Right cardiac atrium (tissue), 5 donors: ENCODE measurements at regions not wholly inside any gene's neighbourhood (a gene's known extent, or its start where the extent isn't known, plus 50 kb on each side); places are given as distances from the start of the nearest gene placed in this dataset.

Source experiments
- ATAC-seq, 2 donors: fragments of 200-7000 bp; cut with Tn5 transposase; one replicate each; pipeline versions ENCODE4 v1.8.0 to v1.9.1; 2020; ENCODE audit warnings: moderate library complexity in 2 of 2, mild to moderate bottlenecking in 1 of 2
- DNase-seq, 3 donors: peaks; one replicate each; pipeline ENCODE4 v3.0.0-alpha.2; 2020
- H3K27ac ChIP-seq: one replicate; pipeline ENCODE4 v1.5.1; 2013; ENCODE audit warnings: mild to moderate bottlenecking, low read length, control low read depth, moderate library complexity
- H3K27me3 ChIP-seq: one replicate; pipeline ENCODE4 v1.6.1; 2013; ENCODE audit not compliant: control insufficient read depth, insufficient read depth
- H3K4me1 ChIP-seq: one replicate; pipeline ENCODE4 v1.6.1; 2013; ENCODE audit warnings: low read length; ENCODE audit not compliant: control insufficient read depth, insufficient read depth
- H3K4me3 ChIP-seq: one replicate; pipeline ENCODE4 v1.5.1; 2013; ENCODE audit warnings: low read length, control low read depth
- H3K9me3 ChIP-seq: one replicate; pipeline ENCODE4 v1.6.1; 2013; ENCODE audit warnings: low read length; ENCODE audit not compliant: control insufficient read depth
- WGBS: extraction: QIAGEN DNeasy Blood & Tissue Kit; methylation state at CpG from one replicate; pipeline ENCODE4 v1.1.7; 2013; 5-methylcytosine and 5-hydroxymethylcytosine counted together
- intact Hi-C, 4 donors: fragments of 100-400 bp; cut with DNase I; formaldehyde crosslinking; loops; one replicate each; pipeline versions ENCODE4 v1.11.0 to v1.14.0; 2022 to 2023
- donor health status: healthy with polysubstance abuse.
- donor health status: DM: no; HTN: yes; CAD: no.
- donor health status: DM: no; HTN: no; CAD: no.
- donor health status: DM: no; HTN: yes; CAD: no; lungs with severe emphysema.
- donor health status: DM: yes; HTN: yes; CAD: no.

DNA sequence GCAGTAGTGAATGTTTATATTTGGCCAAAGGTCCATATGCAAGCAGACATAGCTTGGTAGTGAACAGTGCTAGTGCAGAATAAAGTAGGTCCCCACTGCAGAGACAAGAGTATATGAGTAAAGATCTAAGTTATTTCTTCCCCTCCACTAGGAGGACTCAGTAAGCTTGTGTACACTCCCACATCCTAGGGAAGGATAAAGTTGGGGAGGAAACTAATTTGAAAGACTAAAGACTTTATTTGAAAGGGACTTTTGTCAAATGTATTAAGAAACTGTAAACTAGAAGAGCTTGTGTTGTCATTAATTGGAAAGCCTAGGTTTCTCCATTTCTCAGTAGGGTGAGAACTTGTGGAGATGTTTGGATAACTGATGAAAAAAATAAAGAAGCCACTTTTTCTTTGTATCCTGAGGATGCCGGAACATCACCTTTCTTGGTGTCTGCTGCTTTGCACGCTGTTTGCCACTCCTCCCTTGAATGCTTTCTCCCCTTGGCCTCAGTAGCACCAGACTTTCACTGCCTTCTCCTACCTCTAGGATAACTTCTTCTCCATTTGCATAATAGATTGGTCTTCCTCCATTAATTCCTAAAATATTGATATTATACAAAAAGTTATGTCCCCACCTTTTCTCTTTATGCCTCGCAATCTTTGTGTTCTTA, 329.0 kb downstream of the PARP8 start:
- Histone ChIP-seq H3K4me1 (no peaks in the 10 kb centered on the region), H3K27ac (no peak overlapping the region), H3K4me3 (no peak overlapping the region), H3K27me3 (no peaks in the 10 kb centered on the region), H3K9me3 (no peaks in the 10 kb centered on the region)
- WGBS = 68% methylated on average over 3 of the region's 3 CpGs
- ATAC-seq (no peak), DNase-seq (no peak)
- intact Hi-C loops = no loop called here

DNA sequence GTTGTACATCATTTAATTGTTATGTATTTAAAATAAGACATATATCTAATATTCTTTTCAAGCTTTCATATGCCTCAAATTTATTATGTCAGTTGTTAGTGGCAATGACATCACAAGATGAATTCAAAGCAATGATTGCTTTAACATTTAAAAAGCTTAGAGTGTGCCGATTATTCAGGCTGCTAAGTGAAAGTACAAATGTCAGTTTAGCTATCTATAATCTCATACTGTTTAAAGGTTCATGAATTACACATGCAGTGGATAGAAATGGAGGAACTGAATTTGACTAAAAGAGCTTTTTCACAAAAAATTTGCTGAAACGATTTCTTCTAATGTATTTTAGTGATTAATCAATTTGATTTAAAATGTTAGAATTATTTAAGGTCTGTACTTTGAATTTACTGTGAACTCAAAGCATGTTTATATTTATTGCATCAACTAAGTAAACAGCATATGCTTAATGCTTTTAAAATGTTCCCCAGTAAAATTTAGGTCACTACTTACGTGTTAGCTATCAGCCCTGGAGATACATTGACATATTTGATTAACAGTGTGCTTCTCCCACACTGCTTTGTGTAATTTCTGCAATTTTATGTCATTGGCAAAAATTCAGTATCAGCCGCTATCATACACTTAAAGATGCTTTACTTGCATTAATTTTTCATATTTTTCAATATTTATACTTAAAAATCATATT, 334.9 kb downstream of the PARP8 start:
- no peak overlapping the region for H3K27ac ChIP-seq
- H3K9me3 ChIP-seq = no peaks in the 10 kb centered on the region
- H3K4me3 ChIP-seq = no peak overlapping the region
- no peaks in the 10 kb centered on the region for H3K27me3 ChIP-seq
- intact Hi-C loops = no loop called here
- WGBS = 54% methylated on average over 4 of the region's 4 CpGs
- ATAC-seq (no peak), DNase-seq (no peak)
- H3K4me1 ChIP-seq = no peaks in the 10 kb centered on the region

DNA sequence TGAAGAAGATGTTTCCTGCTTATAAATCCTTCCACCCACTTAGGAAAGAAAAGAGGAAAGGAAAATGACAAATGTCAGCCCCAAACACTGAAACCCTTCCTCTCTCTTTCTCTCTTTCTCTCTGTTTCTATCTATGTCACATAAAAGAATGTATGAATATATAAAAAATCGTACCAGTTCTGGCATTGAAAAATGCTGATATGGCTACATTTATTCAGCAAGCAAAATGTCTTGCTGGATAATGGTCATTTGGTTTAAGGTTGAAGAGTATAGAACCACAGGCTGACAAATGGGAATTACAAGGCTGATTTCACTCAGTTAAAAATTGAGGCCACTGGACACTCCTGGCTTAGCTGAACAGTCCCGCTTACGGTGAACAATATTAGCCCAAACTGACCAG, 335.9 kb downstream of the PARP8 start:
- ATAC-seq (no peak), DNase-seq (no peak)
- Histone ChIP-seq H3K4me3 (no peak overlapping the region), H3K27ac (no peak overlapping the region), H3K4me1 (no peaks in the 10 kb centered on the region), H3K27me3 (no peaks in the 10 kb centered on the region), H3K9me3 (no peaks in the 10 kb centered on the region)
- intact Hi-C loops = no loop called here
- WGBS = 87% methylated on average over 3 of the region's 3 CpGs

DNA sequence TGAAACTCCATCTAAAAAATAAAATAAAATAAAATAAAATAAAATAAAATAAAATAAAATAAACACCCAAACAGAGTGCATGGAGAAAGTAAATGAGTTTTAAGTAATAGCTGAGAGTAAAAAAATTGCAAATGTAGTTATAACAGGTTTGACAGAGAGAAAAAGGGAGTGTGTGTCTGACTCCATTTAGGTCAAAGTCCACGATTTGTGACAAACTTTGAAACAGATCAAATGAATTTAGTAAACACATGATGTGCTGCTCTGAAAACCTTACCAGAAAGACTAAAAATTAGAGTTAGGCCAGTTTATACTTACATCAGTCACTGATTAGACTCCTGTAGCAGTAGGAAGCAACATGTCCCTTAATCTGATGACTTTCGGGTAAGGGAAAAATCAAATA, 346.6 kb downstream of the PARP8 start:
- Histone ChIP-seq H3K27me3 (no peaks in the 10 kb centered on the region), H3K4me1 (no peaks in the 10 kb centered on the region), H3K4me3 (no peak overlapping the region), H3K9me3 (no peaks in the 10 kb centered on the region), H3K27ac (no peak overlapping the region)
- 84% methylated on average over 2 of the region's 2 CpGs for WGBS
- ATAC-seq (no peak), DNase-seq (no peak)
- intact Hi-C loops = no loop called here

DNA sequence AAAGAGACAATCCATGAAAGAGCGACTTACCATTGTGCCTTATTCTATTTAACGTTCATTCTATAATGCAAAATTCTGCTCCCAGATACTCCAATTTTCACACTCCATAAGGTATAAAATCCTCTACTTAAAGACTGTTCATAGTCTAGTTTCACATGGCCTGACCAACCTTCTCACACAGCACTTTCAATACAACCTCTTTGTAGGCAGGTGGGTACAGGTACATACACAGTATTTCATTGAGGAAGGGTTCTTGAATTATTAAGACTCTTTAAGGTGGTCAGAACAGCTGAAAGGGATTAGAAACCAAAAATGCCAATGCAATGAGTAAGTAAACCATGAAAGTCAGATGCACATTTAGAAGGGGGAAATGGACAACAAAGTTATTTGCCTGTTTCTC, 352.0 kb downstream of the PARP8 start:
- intact Hi-C loops = no loop called here
- ATAC-seq (no peak), DNase-seq (no peak)
- Histone ChIP-seq H3K9me3 (no peaks in the 10 kb centered on the region), H3K27me3 (no peaks in the 10 kb centered on the region), H3K4me3 (no peak overlapping the region), H3K27ac (no peak overlapping the region), H3K4me1 (no peaks in the 10 kb centered on the region)
- WGBS = 96% methylated on average over 2 of the region's 2 CpGs

DNA sequence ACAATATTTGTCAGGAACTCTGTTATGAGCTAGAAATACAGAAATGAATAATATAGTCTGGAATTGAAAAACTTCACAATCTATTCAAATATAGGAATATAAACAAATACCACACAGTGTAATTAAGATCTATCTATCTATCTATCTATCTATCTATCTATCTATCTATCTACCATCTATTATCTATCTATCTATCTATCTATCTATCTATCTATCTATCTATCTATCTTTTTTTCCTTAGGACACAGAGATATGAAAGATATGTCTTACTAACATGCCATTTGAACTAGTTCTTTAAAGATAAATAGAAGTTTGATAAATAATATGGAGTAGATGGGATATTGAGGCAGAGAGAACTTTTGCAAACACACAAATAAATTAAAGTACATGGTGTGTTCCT, 357.8 kb downstream of the PARP8 start:
- DNase-seq = no peak
- no peaks in the 10 kb centered on the region for H3K4me1 ChIP-seq

DNA sequence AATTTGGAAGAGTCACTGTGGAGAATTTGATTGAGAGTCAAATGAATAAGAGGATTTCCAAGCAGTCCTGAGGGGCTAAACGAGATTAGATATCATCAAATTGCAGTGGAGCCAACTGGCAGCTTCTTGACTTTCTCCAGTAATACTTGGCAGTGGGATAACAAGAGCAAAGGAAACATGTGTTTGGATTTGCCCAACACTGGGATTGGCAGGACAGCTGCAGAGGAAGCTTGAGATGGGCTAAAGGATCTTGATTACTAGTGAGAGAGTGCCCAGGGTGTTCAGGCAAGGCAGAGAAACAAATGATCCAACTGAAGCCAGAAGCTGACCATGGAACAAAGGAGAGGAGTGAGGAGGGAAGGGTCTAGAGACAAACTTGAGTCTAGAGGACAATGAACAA, 356.0 kb upstream of the ISL1 start:
- 31% methylated on average over 1 of the region's 1 CpG for WGBS
- DNase-seq = no peak
- H3K9me3 ChIP-seq = no peaks in the 10 kb centered on the region
- no peak overlapping the region for H3K27ac ChIP-seq
- intact Hi-C loops = no loop called here
- no peaks in the 10 kb centered on the region for H3K4me1 ChIP-seq
- no peak for ATAC-seq
- H3K4me3 ChIP-seq = no peak overlapping the region
- H3K27me3 ChIP-seq = no peaks in the 10 kb centered on the region

More for the DNA sequence above, 357.8 kb downstream of the PARP8 start:
- intact Hi-C loops = no loop called here
- ATAC-seq = no peak
- Histone ChIP-seq H3K9me3 (no peaks in the 10 kb centered on the region), H3K27ac (no peak overlapping the region), H3K27me3 (no peaks in the 10 kb centered on the region), H3K4me3 (no peak overlapping the region)

DNA sequence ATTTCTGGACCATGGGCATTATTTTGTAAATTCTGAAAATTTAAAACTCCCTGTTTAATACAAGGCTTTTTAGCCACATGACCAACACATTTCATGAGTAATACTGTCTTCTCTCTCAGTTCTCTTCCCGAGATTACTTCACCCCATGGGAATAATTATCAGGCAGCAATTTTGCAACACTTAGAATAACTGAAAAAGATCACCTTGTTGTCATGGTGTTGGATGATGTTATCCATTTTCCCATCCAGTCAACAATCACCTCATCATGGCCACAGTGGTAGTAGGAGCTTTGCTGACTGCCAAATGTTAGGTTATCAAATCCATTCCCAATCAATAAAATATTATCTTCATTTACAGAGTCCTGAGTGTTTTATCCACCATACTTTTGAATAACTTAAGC, 354.9 kb upstream of the ISL1 start:
- intact Hi-C loops = no loop called here
- Histone ChIP-seq H3K27ac (no peak overlapping the region), H3K4me1 (no peaks in the 10 kb centered on the region), H3K4me3 (no peak overlapping the region), H3K9me3 (no peaks in the 10 kb centered on the region), H3K27me3 (no peaks in the 10 kb centered on the region)
- DNase-seq = no peak
- WGBS = 32% methylated on average over 1 of the region's 1 CpG
- no peak for ATAC-seq

DNA sequence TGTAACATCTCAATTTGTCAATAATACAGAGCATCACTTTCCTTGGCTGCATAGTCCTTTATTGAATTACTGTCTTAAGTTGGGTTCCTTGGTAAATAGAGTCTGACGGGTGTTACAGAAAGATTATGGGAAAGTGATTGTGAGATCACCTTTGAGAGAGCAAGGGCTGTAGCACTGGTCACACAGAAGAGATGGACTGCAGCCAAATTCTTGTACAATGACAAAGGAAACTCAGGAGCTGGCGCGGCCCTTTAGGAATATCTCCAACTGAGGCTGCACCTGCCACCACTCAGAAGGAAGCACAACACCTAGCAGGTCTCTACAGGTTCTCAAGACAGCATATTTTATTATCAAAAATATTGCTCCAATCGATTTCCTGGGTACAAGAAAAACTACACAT, 350.0 kb upstream of the ISL1 start:
- Histone ChIP-seq H3K27me3 (no peaks in the 10 kb centered on the region), H3K4me3 (no peak overlapping the region), H3K9me3 (no peaks in the 10 kb centered on the region), H3K4me1 (no peaks in the 10 kb centered on the region), H3K27ac (no peak overlapping the region)
- intact Hi-C loops = no loop called here
- no peak for DNase-seq
- no peak for ATAC-seq
- 50% methylated on average over 4 of the region's 4 CpGs for WGBS

DNA sequence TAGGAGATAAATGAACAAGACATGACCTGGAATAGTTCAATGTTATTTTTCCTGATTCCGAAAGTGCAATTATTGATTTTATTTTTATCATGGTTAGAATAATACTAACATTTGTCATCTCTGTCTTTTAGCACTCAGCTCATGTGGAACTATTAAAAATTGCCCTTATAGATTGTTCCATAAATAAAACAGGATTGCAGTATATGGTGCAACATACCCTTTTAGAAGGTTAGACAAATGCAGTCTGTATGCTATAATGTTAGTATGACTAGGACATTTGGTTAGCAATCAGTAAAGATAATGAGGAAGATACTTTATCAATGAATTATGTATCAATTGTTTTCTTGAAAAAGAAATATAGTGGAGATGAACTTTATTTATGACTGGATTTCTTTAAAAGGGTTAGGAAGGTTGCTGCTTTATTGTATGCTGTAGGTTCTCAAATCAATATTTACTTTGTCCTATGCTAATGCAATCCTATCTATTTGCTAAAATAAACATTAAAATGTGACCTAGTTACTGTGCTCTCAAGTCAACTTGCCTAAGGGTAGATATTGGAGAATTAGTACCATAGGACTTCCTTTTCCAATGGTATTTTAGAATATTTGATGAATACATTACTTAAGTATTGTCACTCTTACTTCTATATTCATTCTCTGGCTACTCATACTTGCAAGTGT, 348.9 kb upstream of the ISL1 start:
- intact Hi-C loops = no loop called here
- ATAC-seq = no peak
- Histone ChIP-seq H3K4me1 (no peaks in the 10 kb centered on the region), H3K9me3 (no peaks in the 10 kb centered on the region), H3K27me3 (no peaks in the 10 kb centered on the region), H3K4me3 (no peak overlapping the region), H3K27ac (no peak overlapping the region)
- WGBS = 86% methylated on average over 1 of the region's 1 CpG
- no peak for DNase-seq

DNA sequence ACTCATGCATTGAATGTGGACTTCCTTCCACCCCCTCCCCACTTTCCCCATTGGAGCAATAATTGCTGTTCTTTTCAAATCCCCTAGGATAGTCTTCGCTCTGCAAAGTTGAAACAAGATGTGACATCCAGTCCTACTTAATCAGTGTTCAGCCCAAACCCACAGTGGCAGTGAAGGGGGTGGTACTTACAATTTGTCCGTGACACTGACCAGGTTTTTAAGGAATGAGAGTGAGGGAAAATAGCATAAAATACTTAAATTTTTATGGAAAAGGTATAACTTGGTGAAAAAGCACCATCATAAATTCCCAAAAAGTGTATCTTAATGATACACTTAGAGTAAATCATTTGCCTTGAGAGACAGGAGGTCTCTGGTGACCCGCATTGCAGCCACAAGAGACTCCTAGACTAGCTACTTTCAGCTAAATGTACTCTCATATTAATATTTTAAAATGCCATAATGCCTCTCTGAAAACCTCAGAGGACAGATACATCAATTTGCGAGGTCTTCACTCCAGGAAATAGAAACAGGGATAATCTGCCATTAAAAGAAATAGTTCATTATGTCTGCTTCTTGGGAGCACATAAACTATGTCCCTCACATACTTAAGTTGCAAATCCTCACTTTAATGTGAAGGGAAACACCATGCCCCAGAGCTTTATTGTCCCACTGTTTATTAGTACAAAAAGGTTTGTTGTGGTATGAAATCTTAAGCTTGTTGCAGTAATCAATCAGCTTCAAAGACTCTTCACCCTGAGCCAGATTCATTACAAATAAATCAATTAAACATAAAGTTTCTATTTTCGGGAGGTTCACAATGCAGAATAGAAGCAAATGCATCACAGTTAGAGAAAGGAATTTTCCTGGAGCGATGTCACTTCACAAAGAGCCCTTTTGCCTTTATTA, 343.6 kb upstream of the ISL1 start:
- H3K27ac ChIP-seq = no peak overlapping the region
- DNase-seq (no peak), ATAC-seq (no peak)
- 78% methylated on average over 6 of the region's 6 CpGs for WGBS
- H3K4me1 ChIP-seq = no peaks in the 10 kb centered on the region
- H3K4me3 ChIP-seq = no peak overlapping the region
- intact Hi-C loops = no loop called here
- H3K9me3 ChIP-seq = no peaks in the 10 kb centered on the region
- H3K27me3 ChIP-seq = no peaks in the 10 kb centered on the region
